Endothelial cell of umbilical vein (primary cell): ENCODE measurements at regions not wholly inside any gene's neighbourhood (a gene's known extent, or its start where the extent isn't known, plus 50 kb on each side); places are given as distances from the start of the nearest gene placed in this dataset.
"Not testable (repeated sequence)": the region's sequence is repeated elsewhere in the genome, so short reads cannot be mapped to it uniquely, and the experiment has no call there.

Experiments used
- BruUV-seq: library from RNA; stranded (reverse); fragments of 400-500 nt; replicated peaks from 2 replicates; lab custom pipeline; 2021; lab: Mats Ljungman, UMichigan
- CTCF ChIA-PET: fragments of 300-600, 350-600 bp; sonication (Branson Sonifier 250); formaldehyde crosslinking; loops from one replicate; lab custom pipeline; 2021; ENCODE audit warnings: antibody characterized with exemption, inconsistent platforms; lab: Charles Lee
- POLR2A ChIA-PET: fragments of 300-600, 350-600 bp; sonication (Branson Sonifier 250); formaldehyde crosslinking; loops from one replicate; lab custom pipeline; 2021; ENCODE audit warnings: antibody characterized with exemption, inconsistent platforms; lab: Charles Lee
- DNase-seq: peaks from one replicate; pipeline ENCODE4 v3.0.0-alpha.2; 2011; ENCODE audit warnings: low read depth, low spot score
- FAIRE-seq: peaks from 2 replicates; lab custom pipeline; 2011; peaks lifted over from hg19 to GRCh38; lab: Jason Lieb, UNC
- H2AFZ ChIP-seq: 2 replicates; pipeline ENCODE4 v1.6.0; 2012; ENCODE audit warnings: low read depth, low read length, control low read depth, inconsistent platforms
- H3K27ac ChIP-seq: 2 replicates; pipeline ENCODE4 v1.5.1; 2011; ENCODE audit warnings: low read depth, mild to moderate bottlenecking, control low read depth, low read length, moderate library complexity; ENCODE audit not compliant: insufficient read depth
- H3K27me3 ChIP-seq, 2 experiments: 2 replicates each; pipeline versions ENCODE4 v1.6.0 to v1.6.1; 2011; ENCODE audit warnings: low read length in 2 of 2, mixed read lengths in 1 of 2; ENCODE audit not compliant: control insufficient read depth in 2 of 2, insufficient read depth in 2 of 2
- H3K36me3 ChIP-seq, 2 experiments: 2 replicates in 1 of 2; 3 replicates in 1 of 2; pipeline ENCODE4 v1.5.1; 2011; ENCODE audit warnings: low read length in 2 of 2, mild to moderate bottlenecking in 1 of 2, moderate library complexity in 1 of 2; ENCODE audit not compliant: control insufficient read depth in 2 of 2, insufficient read depth in 2 of 2; ENCODE audit errors: extremely low read depth in 1 of 2
- H3K4me1 ChIP-seq: 3 replicates; pipeline ENCODE4 v1.5.1; 2011; ENCODE audit warnings: mild to moderate bottlenecking, low read length; ENCODE audit not compliant: control insufficient read depth, insufficient read depth; ENCODE audit errors: extremely low read depth
- H3K4me2 ChIP-seq: 2 replicates; pipeline ENCODE4 v1.6.1; 2011; ENCODE audit warnings: low read length, control low read depth, mixed read lengths; ENCODE audit not compliant: insufficient read depth
- H3K4me3 ChIP-seq, 3 experiments: fragments of 200-600 bp in 1 of 3; sonication (generic), shearing (Covaris generic) in 1 of 3; replicated peaks in 1 of 3; 2 replicates each; pipeline ENCODE4 v1.5.1; 2011 to 2016; ENCODE audit warnings: control low read depth in 3 of 3, low read length in 3 of 3, mild to moderate bottlenecking in 2 of 3, inconsistent platforms in 1 of 3, low read depth in 1 of 3, moderate library complexity in 1 of 3; ENCODE audit not compliant: insufficient read depth in 1 of 3
- H3K79me2 ChIP-seq: 2 replicates; pipeline ENCODE4 v1.6.0; 2012; ENCODE audit warnings: low read length, inconsistent platforms; ENCODE audit not compliant: control insufficient read depth, insufficient read depth
- H3K9ac ChIP-seq: replicated peaks from 2 replicates; pipeline ENCODE3; 2011; ENCODE audit warnings: low read length, control low read depth; ENCODE audit not compliant: insufficient read depth; ENCODE audit errors: extremely low read depth
- H3K9me1 ChIP-seq: replicated peaks from 3 replicates; pipeline ENCODE4 v1.6.0; 2011; ENCODE audit warnings: mild to moderate bottlenecking, low read length; ENCODE audit not compliant: control insufficient read depth, insufficient read depth; ENCODE audit errors: extremely low read depth
- H3K9me3 ChIP-seq: replicated peaks from 2 replicates; pipeline ENCODE4 v1.5.1; 2012; ENCODE audit warnings: low read length, inconsistent platforms; ENCODE audit not compliant: control insufficient read depth, insufficient read depth
- H4K20me1 ChIP-seq: replicated peaks from 2 replicates; pipeline ENCODE3; 2011; ENCODE audit warnings: mild to moderate bottlenecking, low read length; ENCODE audit not compliant: control insufficient read depth, insufficient read depth; ENCODE audit errors: extremely low read depth
- dilution Hi-C: fragments of 300-500 bp; cut with MboI; formaldehyde crosslinking; loops from one replicate; pipeline ENCODE4 v1.15.0; 2019; ENCODE audit warnings: low sequenced_read_pairs; ENCODE audit not compliant: extremely low pct_ligation_motif_present
- intact Hi-C: fragments of 100-400 bp; cut with micrococcal nuclease; formaldehyde crosslinking; loops from one replicate; pipeline ENCODE4 v1.10.0; 2022
- TF ChIP-seq, protein P1 (sequence below): IDR thresholded peaks from 2 replicates; pipeline ENCODE4 v1.6.1; 2011; ENCODE audit not compliant: insufficient read depth, insufficient read length

DNA sequence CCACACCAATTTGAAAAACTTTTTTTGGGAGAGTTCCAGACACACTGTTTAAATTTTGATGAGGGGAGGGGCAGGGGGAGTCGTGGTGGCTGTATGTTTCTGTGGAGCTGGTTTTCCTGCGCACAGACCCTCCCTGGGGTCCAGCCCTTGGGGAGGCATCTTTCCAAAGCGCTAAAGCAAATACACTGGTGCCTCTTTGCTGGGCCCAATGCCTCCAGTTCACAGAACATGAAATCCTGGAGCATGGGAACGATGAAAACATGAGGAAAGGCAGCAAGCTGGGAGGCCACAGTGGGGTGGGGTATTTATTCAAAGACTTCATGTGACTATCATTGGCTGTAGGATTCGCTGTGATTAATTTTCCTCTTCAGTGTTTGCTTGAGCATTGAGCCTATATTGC, 135.3 kb downstream of the CCDC34 start:
- H3K4me3 ChIP-seq: no peak overlapping the region
- no peak overlapping the region for H3K9ac ChIP-seq
- no peaks in the 10 kb centered on the region for H3K4me1 ChIP-seq
- dilution Hi-C loops (no loop called here), intact Hi-C loops (no loop called here)
- H3K79me2 ChIP-seq: no peaks in the 10 kb centered on the region
- POLR2A ChIA-PET: no interaction called here
- CTCF ChIA-PET: no interaction called here
- no peaks in the 10 kb centered on the region for H4K20me1 ChIP-seq
- H3K27me3 ChIP-seq: peaks cover 25 to 34% of the 10 kb centered on the region in 2 experiments
- no peaks in the 10 kb centered on the region for H3K36me3 ChIP-seq
- no peaks in the 10 kb centered on the region for H3K9me3 ChIP-seq
- TF ChIP-seq, protein P1, sequence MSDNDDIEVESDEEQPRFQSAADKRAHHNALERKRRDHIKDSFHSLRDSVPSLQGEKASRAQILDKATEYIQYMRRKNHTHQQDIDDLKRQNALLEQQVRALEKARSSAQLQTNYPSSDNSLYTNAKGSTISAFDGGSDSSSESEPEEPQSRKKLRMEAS: no peak
- H3K9me1 ChIP-seq: no peaks in the 10 kb centered on the region
- no peak overlapping the region for H3K4me2 ChIP-seq
- FAIRE-seq (no peak), DNase-seq (no peak)
- no TSS peak for BruUV-seq
- H3K27ac ChIP-seq: no peak overlapping the region
- H2AFZ ChIP-seq: no peak overlapping the region

DNA sequence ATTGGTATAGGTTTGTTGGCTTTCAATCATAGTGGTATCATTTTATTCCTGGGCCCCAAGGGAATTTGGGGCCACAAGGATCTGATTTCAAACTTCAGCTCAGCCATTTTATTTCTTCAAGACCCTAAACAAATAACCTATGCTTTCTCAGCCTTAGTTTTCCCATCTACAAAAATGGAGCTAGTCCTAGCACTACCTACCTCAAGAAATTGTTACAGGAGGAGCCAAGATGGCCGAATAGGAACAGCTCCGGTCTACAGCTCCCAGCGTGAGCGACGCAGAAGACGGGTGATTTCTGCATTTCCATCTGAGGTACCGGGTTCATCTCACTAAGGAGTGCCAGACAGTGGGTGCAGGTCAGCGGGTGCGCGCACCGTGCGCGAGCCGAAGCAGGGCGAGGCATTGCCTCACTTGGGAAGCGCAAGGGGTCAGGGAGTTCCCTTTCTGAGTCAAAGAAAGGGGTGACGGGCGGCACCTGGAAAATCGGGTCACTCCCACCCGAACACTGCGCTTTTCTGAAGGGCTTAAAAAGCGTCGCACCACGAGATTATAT, 143.5 kb downstream of the CCDC34 start:
- POLR2A ChIA-PET, H3K4me2 ChIP-seq: not testable (repeated sequence)

More for the DNA sequence above, 143.5 kb downstream of the CCDC34 start:
- peaks cover 24 to 26% of the 10 kb centered on the region in 2 experiments for H3K27me3 ChIP-seq
- H3K9me3 ChIP-seq, dilution Hi-C loops, intact Hi-C loops, H3K9ac ChIP-seq, H2AFZ ChIP-seq, BruUV-seq, H3K27ac ChIP-seq, H3K79me2 ChIP-seq, H4K20me1 ChIP-seq, DNase-seq, H3K9me1 ChIP-seq, H3K36me3 ChIP-seq, CTCF ChIA-PET, FAIRE-seq, H3K4me3 ChIP-seq: not testable (repeated sequence)
- H3K4me1 ChIP-seq: peaks cover 16% of the 10 kb centered on the region
